ENCODE measurements at regions not wholly inside any gene's neighbourhood (a gene's known extent, or its start where the extent isn't known, plus 50 kb on each side); places are given as distances from the start of the nearest gene placed in this dataset.
A peak's percentile ranks its signal among the peaks of the same experiment; 100 is the strongest.

GRCh38 chr1:212190169-212190568, 95.0 kb upstream of the PPP2R5A start:
- DNase-seq (ENCODE audit: low read depth): no peak

GRCh38 chr1:212192261-212192998, 92.8 kb upstream of the PPP2R5A start:
- no peak for DNase-seq (ENCODE audit: low read depth)

- peak; percentile 33 for DNase-seq (ENCODE audit: low read depth)
Measured at GRCh38 chr1:212196355-212196754, 88.9 kb upstream of the PPP2R5A start.

GRCh38 chr1:212201461-212201860, 83.7 kb upstream of the PPP2R5A start:
- no peak for DNase-seq (ENCODE audit: low read depth)

GRCh38 chr1:212203630-212204029, 81.6 kb upstream of the PPP2R5A start:
- DNase-seq (ENCODE audit: low read depth): no peak

- no peak for DNase-seq (ENCODE audit: low read depth)
Measured at GRCh38 chr1:212205006-212205405, 80.2 kb upstream of the PPP2R5A start.

- DNase-seq (ENCODE audit: low read depth): no peak
Measured at GRCh38 chr1:212205843-212206242, 79.4 kb upstream of the PPP2R5A start.

GRCh38 chr1:212207118-212207517, 78.1 kb upstream of the PPP2R5A start:
- no peak for DNase-seq (ENCODE audit: low read depth)

- DNase-seq (ENCODE audit: low read depth): no peak
Measured at GRCh38 chr1:212207822-212208520, 77.2 kb upstream of the PPP2R5A start.

- DNase-seq (ENCODE audit: low read depth): no peak
Measured at GRCh38 chr1:212208978-212209644, 76.1 kb upstream of the PPP2R5A start.

- DNase-seq (ENCODE audit: low read depth): no peak
Measured at GRCh38 chr1:212211371-212211770, 73.8 kb upstream of the PPP2R5A start.

- DNase-seq (ENCODE audit: low read depth): no peak
Measured at GRCh38 chr1:212212343-212212742, 72.9 kb upstream of the PPP2R5A start.

GRCh38 chr1:212212906-212213305, 72.3 kb upstream of the PPP2R5A start:
- no peak for DNase-seq (ENCODE audit: low read depth)

- no peak for DNase-seq (ENCODE audit: low read depth)
Measured at GRCh38 chr1:212213784-212214183, 71.4 kb upstream of the PPP2R5A start.

GRCh38 chr1:212214325-212214724, 70.9 kb upstream of the PPP2R5A start:
- no peak for DNase-seq (ENCODE audit: low read depth)

GRCh38 chr1:212215910-212216309, 69.3 kb upstream of the PPP2R5A start:
- DNase-seq (ENCODE audit: low read depth): no peak

GRCh38 chr1:212217633-212218032, 67.6 kb upstream of the PPP2R5A start:
- no peak for DNase-seq (ENCODE audit: low read depth)

GRCh38 chr1:212218065-212218464, 67.1 kb upstream of the PPP2R5A start:
- DNase-seq (ENCODE audit: low read depth): no peak

- peak; percentile 29 for DNase-seq (ENCODE audit: low read depth)
Measured at GRCh38 chr1:212218911-212219310, 66.3 kb upstream of the PPP2R5A start.

GRCh38 chr1:212219679-212220463, 65.3 kb upstream of the PPP2R5A start:
- DNase-seq (ENCODE audit: low read depth): no peak

GRCh38 chr1:212221801-212222200, 63.4 kb upstream of the PPP2R5A start:
- no peak for DNase-seq (ENCODE audit: low read depth)

- no peak for DNase-seq (ENCODE audit: low read depth)
Measured at GRCh38 chr1:212224102-212224501, 61.1 kb upstream of the PPP2R5A start.
